GM12878 (cell line): ENCODE measurements at regions not wholly inside any gene's neighbourhood (a gene's known extent, or its start where the extent isn't known, plus 50 kb on each side); places are given as distances from the start of the nearest gene placed in this dataset.

Experiments
- KDM1A ChIP-seq: fragments of 200-600 bp; sonication (generic); IDR thresholded peaks from 2 replicates; pipeline ENCODE4 v1.6.1; 2016; ENCODE audit warnings: borderline replicate concordance
- POLR2AphosphoS5 ChIP-seq: IDR thresholded peaks from 2 replicates; pipeline ENCODE4 v1.6.1; 2011; ENCODE audit warnings: mild to moderate bottlenecking, low read length, inconsistent platforms
- TBL1XR1 ChIP-seq: IDR thresholded peaks from 2 replicates; pipeline ENCODE4 v1.6.1; 2012; ENCODE audit warnings: low read depth, low read length, improper control_type of control experiment

GRCh38 chr7:52735656-52736055, 299.8 kb upstream of the POM121L12 start:
- no peak for TF ChIP-seq TBL1XR1
- no peak for TF ChIP-seq KDM1A
- TF ChIP-seq POLR2AphosphoS5, result no peak
